IPS DF 6.9 (cell line): ENCODE measurements at regions not wholly inside any gene's neighbourhood (a gene's known extent, or its start where the extent isn't known, plus 50 kb on each side); places are given as distances from the start of the nearest gene placed in this dataset.

Experiments
- DNase-seq: peaks from one replicate; pipeline ENCODE4 v3.0.0-alpha.2; 2013; ENCODE audit warnings: low read depth, low spot score
- H3K27ac ChIP-seq: one replicate; pipeline ENCODE4 v1.5.1; 2013; ENCODE audit warnings: low read length, control low read depth
- H3K27me3 ChIP-seq: 2 replicates; pipeline ENCODE4 v1.6.1; 2013; ENCODE audit warnings: mild to moderate bottlenecking, low read length; ENCODE audit not compliant: control insufficient read depth, insufficient read depth
- H3K36me3 ChIP-seq: 2 replicates; pipeline ENCODE4 v1.6.1; 2013; ENCODE audit warnings: low read length; ENCODE audit not compliant: control insufficient read depth, insufficient read depth
- H3K4me1 ChIP-seq: 2 replicates; pipeline ENCODE4 v1.6.1; 2013; ENCODE audit warnings: low read length; ENCODE audit not compliant: control insufficient read depth, insufficient read depth
- H3K4me3 ChIP-seq: 2 replicates; pipeline ENCODE4 v1.5.1; 2013; ENCODE audit warnings: mild to moderate bottlenecking, low read length
- H3K9me3 ChIP-seq: 2 replicates; pipeline ENCODE4 v1.6.1; 2013; ENCODE audit warnings: low read length, inconsistent platforms; ENCODE audit not compliant: control insufficient read depth, insufficient read depth
- WGBS: extraction: QIAGEN DNeasy Blood & Tissue Kit; methylation state at CpG from one replicate; pipeline ENCODE4 v1.1.7; 2013; ENCODE audit warnings: mixed read lengths, missing lambda C conversion rate; ENCODE audit not compliant: insufficient read length, insufficient coverage; 5-methylcytosine and 5-hydroxymethylcytosine counted together

DNA sequence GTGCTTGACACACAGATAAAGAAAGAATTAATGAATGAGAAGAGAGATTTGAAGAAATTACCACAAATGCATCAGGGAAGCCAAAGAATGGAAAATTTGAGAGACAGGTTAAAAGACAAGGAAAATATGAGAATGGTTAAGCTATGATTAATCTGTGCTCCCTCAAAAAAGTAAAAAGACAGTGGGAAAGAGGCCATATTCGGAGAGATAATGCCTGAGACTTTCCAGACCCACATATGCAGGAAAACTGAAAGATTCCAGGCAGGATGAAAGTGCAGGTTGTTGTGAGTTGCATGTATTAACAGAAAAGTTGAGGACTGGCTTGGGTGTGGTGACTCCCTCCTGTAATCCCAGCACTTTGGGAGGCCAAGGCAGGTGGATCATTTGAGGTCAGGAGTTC is 302.3 kb downstream of the UACA start:
- no peaks in the 10 kb centered on the region for H3K4me1 ChIP-seq
- no peak overlapping the region for H3K27ac ChIP-seq
- H3K27me3 ChIP-seq = no peaks in the 10 kb centered on the region
- no peak for DNase-seq
- WGBS = no CpG with 5 or more reads among the region's 1 CpG
- H3K36me3 ChIP-seq = no peaks in the 10 kb centered on the region
- H3K4me3 ChIP-seq = no peak overlapping the region
- no peaks in the 10 kb centered on the region for H3K9me3 ChIP-seq

DNA sequence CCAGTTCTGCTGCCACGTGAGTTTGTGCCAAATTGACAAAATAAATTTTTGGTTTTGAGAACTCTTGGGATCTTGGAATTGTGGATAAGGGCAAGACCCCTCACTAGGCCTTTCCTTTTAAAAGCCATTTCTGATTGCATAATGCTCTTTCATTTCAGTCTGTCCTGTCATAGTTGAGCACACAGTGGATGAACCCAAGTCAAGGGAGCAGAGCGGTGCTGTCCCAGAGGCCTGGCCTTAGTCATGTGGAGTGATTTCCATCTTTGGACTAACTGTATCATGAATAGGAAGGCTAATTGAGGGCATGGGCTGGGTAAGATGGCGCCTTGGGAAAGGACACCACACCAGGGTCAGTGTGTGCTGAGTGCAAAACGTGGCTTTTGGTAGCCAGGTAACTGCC is 304.0 kb downstream of the UACA start:
- WGBS = no CpG with 5 or more reads among the region's 4 CpGs
- no peak overlapping the region for H3K27ac ChIP-seq
- H3K4me1 ChIP-seq = no peaks in the 10 kb centered on the region

DNA sequence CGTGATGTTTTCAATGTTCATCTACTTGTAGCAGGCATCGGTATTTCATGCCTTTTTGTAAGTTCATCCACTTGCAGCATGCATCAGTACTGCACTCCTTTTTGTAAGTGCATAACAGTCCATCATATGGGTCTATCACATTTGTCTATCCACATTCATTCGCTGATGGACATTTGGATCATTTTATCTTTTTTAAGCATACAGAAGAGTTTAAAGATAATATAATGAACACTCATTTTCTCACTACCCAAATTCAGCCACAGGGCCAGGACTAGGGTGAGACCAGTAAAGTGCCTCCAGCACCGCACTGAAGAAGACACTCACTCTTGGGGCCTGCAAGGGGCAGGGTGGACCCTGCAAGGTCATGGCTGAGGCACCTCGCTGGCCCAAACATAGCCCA is 309.6 kb downstream of the UACA start:
- Histone ChIP-seq H3K9me3 (no peaks in the 10 kb centered on the region), H3K27me3 (no peaks in the 10 kb centered on the region), H3K27ac (no peak overlapping the region), H3K4me3 (no peak overlapping the region), H3K4me1 (peaks cover 5% of the 10 kb centered on the region; the same call in 1 of the 2 replicates), H3K36me3 (no peaks in the 10 kb centered on the region)
- WGBS = no CpG with 5 or more reads among the region's 5 CpGs
- no peak for DNase-seq

More for the DNA sequence above, 304.0 kb downstream of the UACA start:
- H3K27me3 ChIP-seq = no peaks in the 10 kb centered on the region
- no peaks in the 10 kb centered on the region for H3K36me3 ChIP-seq
- DNase-seq = no peak
- no peaks in the 10 kb centered on the region for H3K9me3 ChIP-seq
- no peak overlapping the region for H3K4me3 ChIP-seq

DNA sequence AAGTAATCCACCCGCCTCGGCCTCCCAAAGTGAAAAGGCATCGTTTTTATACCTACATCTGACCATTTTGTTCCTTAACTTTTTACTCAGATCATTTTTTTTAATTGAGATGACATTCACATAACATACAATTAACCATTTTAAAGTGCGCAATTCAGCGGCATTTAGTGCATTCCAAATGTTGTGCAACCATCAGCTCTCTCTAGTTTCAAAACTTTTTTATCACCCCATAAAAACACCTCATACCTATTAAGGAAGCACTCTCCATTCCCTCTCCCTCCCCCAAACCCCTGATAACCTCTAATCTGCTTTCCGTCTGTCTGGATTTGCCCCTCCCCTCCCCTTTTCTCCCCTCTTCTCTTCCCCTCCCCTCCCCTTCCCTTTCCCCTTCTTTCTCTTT is 310.1 kb downstream of the UACA start:
- Histone ChIP-seq H3K9me3 (no peaks in the 10 kb centered on the region), H3K27me3 (no peaks in the 10 kb centered on the region), H3K36me3 (no peaks in the 10 kb centered on the region; the same call in 1 of the 2 replicates), H3K4me3 (no peak overlapping the region), H3K4me1 (peaks cover 6% of the 10 kb centered on the region), H3K27ac (no peak overlapping the region)
- no CpG with 5 or more reads among the region's 6 CpGs for WGBS
- no peak for DNase-seq

DNA sequence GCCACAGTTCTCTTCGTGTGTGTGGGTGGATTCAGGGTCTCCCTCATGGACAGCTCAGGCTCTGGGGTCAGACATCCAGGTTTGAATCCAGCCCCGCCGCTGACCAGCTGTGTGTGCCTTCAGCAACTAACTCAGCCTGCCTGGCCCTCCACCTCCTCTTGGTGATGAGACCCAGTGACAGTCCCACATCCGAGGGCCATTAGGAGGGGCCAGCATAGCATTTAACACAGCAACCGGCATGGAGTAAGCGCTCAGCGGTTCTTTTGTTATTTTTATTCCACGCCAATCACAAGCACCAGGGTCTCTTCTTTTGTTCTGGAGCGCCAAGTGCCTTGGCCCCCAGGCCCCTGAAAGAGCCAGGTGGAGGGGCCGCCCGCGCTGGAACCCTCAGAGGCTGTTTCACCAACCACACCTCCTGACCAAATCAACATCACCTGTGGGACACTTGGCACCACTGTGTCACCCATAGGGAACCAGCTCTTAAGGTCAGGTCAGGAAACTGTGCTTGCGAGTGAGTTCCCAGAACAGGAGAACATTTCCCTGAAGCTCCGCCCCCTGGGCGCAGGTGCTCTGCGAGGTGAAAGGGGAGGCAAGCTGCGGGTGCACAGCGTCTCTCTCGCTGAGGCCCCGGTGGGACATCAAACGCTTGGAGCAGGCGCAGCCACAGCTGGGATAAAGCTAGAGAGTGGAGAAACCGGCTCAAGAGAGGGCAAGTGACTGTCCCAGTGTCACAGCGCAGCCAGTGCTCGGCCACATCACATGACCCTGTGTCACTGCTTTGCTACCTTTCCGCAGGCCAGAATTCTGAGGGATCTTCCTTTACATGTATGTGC is 311.3 kb downstream of the UACA start:
- H3K36me3 ChIP-seq = no peaks in the 10 kb centered on the region; the same call in 1 of the 2 replicates
- H3K9me3 ChIP-seq = no peaks in the 10 kb centered on the region
- no peaks in the 10 kb centered on the region for H3K27me3 ChIP-seq
- no CpG with 5 or more reads among the region's 26 CpGs for WGBS
- no peak overlapping the region for H3K4me3 ChIP-seq
- H3K27ac ChIP-seq = no peak overlapping the region
- H3K4me1 ChIP-seq = peaks cover 6% of the 10 kb centered on the region
- DNase-seq = peak; percentile 45

DNA sequence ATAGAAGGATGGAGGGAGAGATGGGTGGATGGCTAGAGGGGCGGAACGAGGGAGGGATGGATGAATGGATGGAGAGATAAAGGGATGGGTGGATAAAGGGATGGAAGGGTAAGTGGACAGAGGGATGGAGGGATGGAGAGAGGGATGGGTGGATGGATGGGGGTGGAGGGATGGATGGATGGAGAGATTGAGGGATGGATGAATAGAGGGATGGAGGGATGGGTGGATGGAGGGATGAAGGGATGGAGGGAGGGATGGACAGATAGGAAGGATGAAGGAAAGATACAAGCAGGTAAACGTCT is 313.3 kb downstream of the UACA start:
- H3K36me3 ChIP-seq = no peaks in the 10 kb centered on the region; the same call in 1 of the 2 replicates
- H3K9me3 ChIP-seq = no peaks in the 10 kb centered on the region
- WGBS = 89% methylated on average over 2 of the region's 3 CpGs
- H3K4me1 ChIP-seq = peaks cover 6% of the 10 kb centered on the region
- DNase-seq = no peak
- H3K4me3 ChIP-seq = no peak overlapping the region
- no peaks in the 10 kb centered on the region for H3K27me3 ChIP-seq
- H3K27ac ChIP-seq = no peak overlapping the region

DNA sequence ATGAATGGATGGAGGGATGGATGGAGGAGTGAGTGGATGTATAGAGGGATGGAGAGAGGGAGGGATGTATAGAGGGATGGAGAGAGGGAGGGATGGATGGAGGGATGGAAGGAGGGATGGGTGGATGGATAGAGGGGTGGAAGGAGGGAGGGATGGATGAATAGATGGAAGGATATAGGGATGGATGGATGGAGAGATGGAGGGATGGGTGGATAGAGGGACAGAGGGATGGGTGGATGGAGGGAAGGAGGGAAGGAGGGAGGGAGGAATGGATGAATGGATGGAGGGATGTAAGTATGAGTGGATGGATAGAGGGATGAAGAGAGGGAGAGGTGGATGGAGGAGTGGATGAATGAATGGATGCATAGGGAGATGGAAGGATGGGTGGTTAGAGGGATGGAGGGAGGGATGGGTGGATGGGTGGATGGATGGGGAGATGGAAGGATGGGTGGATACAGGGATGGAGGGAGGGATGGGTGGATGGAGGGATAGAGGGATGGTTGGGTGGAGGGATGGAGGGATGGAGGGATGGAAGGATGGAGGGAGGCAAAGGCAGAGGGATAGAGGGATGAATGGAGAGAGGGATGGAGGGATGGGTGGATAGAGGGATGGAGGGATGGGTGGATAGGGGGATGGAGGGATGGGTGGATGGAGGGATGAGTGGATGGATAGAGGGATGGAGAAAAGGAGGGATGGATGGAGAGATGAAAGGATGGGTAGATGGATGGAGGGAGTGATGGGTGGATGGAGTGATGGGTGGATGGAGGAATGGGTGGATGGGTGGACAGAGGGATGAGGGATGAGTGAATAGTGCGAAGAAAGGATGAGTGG is 313.8 kb downstream of the UACA start:
- no peaks in the 10 kb centered on the region; the same call in 1 of the 2 replicates for H3K36me3 ChIP-seq
- H3K27me3 ChIP-seq = no peaks in the 10 kb centered on the region
- H3K4me1 ChIP-seq = peaks cover 6% of the 10 kb centered on the region
- 100% methylated on average over 1 of the region's 1 CpG for WGBS
- no peak overlapping the region for H3K4me3 ChIP-seq
- no peak overlapping the region for H3K27ac ChIP-seq
- no peaks in the 10 kb centered on the region for H3K9me3 ChIP-seq
- DNase-seq = no peak

DNA sequence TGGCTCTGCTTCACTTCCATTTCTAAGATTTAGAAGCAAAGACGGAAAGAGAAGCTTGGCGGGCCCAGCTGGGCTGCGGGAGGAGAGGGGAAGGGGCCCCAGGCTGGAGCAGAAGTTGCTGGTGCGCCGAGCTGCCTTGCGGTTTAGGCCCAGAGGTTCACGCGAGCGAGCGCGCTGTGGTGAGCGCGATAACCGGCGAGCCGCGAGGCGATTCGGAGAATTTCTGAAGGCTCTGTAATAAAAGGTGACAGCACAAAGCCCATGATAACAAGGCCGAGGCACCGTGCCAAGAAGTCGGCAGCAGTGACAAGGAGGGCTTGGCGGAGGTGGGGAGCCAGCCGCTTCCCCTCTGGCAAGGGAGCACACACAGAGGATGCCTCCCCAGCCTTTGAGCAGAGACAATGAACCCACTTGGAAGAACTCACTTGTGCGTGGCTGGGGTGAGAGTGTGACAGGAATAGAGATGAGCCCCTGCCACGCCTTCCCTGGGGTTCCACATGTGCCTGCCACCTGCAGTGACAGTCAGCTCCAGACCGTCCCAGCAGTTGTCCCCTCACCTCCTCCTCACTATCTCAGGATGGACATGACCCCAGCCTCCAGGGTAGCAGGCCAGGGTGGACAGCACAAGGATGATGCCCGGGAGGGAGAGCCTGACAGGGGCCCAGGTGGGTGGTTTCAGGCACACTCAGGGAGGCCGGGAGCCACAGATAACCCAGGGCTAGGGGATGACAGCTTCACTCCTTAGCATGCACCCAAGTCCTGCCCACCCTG is 315.2 kb downstream of the UACA start:
- Histone ChIP-seq H3K4me1 (peaks cover 8% of the 10 kb centered on the region), H3K27me3 (no peaks in the 10 kb centered on the region), H3K27ac (no peak overlapping the region), H3K9me3 (no peaks in the 10 kb centered on the region), H3K36me3 (no peaks in the 10 kb centered on the region; the same call in 1 of the 2 replicates), H3K4me3 (no peak overlapping the region)
- WGBS = no CpG with 5 or more reads among the region's 29 CpGs
- DNase-seq = no peak

DNA sequence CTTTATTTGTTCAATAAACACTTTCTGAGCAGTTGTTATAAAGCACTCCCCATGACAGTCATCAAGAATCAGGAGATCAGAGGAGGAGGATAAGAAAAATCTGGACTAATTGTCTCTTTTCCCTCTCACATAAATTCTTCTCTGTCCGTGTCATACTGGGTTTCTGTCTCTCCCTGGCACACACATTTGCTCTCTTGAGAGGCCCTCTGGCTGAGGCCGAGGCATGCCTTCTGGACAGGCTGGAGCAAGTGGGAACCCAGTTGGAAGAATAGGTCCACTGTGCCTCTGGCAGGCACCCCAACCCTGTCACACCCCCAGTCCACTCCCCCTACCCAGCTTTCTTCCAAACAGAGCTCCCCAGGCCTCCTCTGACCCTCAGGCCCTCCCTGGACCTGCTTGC is 315.8 kb downstream of the UACA start:
- no peaks in the 10 kb centered on the region for H3K27me3 ChIP-seq
- no peak for DNase-seq
- no peak overlapping the region for H3K4me3 ChIP-seq
- no peaks in the 10 kb centered on the region for H3K9me3 ChIP-seq
- no CpG with 5 or more reads among the region's 2 CpGs for WGBS
- no peaks in the 10 kb centered on the region; the same call in 1 of the 2 replicates for H3K36me3 ChIP-seq
- peaks cover 8% of the 10 kb centered on the region for H3K4me1 ChIP-seq
- no peak overlapping the region for H3K27ac ChIP-seq

DNA sequence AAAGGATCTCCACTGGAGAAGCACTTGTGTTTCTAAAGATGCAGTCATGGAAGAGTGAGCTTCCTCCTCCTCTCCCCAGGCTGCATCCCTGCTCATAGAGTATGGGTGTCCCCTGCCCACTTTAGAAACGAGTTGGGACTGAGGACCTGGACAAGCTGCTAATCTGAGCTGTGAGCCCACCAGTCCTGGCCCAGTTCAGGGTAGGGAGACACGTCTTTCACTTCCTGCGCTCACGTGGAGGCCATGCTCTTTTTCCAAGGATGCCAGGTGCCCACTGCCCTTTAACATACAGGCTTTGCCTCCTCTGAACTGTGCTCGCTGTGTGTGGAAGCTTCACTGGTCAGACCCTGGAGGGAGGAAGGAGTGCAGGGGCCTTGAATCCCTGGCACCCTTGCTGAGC is 316.3 kb downstream of the UACA start:
- Histone ChIP-seq H3K4me1 (peaks cover 6% of the 10 kb centered on the region), H3K36me3 (no peaks in the 10 kb centered on the region; the same call in 1 of the 2 replicates), H3K27ac (no peak overlapping the region), H3K4me3 (no peak overlapping the region), H3K9me3 (no peaks in the 10 kb centered on the region), H3K27me3 (no peaks in the 10 kb centered on the region)
- no peak for DNase-seq
- no CpG with 5 or more reads among the region's 5 CpGs for WGBS
